GM21515 (cell line): ENCODE measurements at regions not wholly inside any gene's neighbourhood (a gene's known extent, or its start where the extent isn't known, plus 50 kb on each side); places are given as distances from the start of the nearest gene placed in this dataset.

Experiments used
- ATAC-seq: cut with Tn5 transposase; IDR thresholded peaks from one replicate; pipeline ENCODE4 v1.9.1; 2021; ENCODE audit not compliant: unreplicated experiment

DNA sequence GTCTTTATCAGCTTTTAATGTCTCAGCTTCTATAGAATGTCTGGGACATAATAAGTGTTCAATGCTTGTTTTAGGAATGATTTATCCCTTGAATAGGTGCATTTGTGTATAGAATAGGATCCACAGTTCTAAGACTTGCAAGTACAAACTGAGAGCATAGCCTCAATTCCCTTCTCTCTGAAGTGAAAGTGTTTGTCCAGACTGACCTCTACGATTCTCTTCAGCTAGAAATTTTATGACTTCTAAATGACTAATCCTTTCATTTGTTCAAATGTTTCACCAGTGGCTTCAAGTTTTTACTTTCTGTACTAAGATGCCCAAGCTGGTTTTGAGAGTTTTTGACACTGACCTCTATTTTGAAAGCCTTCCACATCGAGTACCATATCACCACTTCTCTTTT, 608.2 kb upstream of the ADGRL4 start:
- no peak for ATAC-seq

DNA sequence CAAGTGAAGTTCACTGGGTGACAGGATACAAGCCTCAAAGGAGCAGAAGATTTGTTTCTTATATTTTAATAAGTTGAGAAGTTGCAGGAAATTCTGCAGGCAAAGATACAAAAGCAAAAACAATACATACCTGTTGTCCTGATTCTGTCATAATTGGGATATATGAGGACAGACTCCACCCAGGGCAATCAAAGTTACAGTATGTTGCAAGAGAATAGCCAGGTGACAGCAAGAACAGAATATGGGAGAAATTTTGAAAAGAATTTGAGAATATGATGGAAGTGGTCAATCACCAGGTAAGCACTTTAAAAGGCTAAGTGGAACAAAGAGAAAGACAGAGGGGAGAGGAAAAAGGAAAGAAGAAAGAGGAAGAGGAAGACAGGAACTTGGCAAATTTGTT, 607.6 kb upstream of the ADGRL4 start:
- no peak for ATAC-seq

- no peak for ATAC-seq
Observed at GRCh38 chr1:79613046-79613445, 606.5 kb upstream of the ADGRL4 start.

GRCh38 chr1:79604490-79605198, 598.1 kb upstream of the ADGRL4 start:
- ATAC-seq, result no peak

GRCh38 chr1:79603843-79604242, 597.3 kb upstream of the ADGRL4 start:
- no peak for ATAC-seq

DNA sequence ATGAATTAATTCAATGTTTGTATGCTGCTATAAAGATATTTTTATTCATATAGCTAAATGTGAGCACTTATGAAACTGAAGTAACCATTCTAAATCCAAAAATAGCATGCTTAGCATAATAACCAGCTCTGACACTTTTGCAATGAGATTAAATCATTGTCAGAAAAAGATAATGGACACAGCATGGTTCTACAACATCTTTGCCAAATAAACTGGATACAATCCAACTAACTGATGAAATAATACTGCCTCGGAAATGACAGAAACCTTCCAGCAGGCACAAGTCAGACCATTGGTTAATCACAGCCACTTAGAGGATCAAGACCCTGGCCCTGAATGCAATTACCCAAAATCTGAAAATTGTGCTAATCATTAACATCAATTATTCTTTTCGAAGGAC, 592.7 kb upstream of the ADGRL4 start:
- ATAC-seq, result no peak

DNA sequence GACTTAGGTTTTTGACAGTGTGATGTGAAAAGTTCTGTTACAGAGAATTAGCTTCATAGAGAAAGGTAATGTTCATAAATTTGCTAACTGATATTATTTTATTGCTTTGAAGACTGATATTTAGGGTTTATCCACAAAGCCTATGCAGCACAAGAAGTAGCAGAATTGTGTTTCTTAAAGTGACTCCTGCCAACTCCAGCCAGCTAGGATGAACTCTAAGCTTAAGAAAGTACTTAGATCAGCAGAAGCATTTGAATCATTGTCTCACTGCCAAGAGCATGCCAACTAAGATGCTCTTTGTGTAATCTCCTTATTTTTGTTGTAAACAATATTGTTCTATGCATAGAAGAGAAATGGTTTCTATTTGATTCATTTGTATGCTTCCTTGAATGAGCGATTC, 589.4 kb upstream of the ADGRL4 start:
- no peak for ATAC-seq

DNA sequence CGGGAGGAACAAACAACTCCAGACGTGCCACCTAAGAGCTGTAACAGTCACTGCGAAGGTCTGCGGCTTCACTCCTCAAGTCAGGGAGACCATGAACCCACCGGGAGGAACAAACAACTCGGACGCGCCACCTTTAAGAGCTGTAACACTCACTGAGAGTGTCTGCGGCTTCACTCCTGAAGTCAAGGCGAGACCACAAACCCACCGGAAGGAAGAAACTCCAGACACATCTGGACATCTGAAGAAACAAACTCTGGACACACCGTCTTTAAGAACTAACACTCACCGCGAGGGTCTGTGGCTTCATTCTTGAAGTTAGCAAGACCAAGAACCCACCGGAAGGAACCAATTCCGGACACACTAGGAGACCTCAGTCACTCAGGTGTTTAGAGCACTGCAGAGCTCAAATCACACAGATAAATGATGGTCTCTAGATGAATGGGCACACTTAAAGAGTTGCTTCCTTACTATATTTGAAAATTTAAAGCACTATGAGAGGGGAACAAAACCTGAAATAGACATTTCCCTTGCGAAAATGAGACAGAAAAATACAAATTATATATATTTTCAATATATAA, 587.7 kb upstream of the ADGRL4 start:
- no peak for ATAC-seq

DNA sequence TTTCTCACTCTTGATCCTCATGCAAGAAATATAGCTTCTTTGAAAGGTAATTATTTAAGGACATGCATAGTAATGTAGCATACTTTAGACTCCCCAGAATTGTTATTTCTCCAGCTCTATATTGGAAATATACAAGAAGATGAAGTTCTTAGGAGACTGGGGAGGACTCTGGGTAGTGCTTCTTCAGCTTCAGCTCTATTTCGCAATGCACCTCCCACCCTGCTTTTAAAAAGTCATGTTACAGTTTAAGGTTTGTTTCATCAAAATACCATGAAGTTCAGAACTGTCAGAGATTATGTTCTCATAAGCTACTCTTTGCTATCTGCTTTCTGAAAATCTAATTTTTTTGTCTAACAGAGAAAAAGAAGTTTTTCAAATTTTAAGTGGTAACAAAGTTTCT, 586.2 kb upstream of the ADGRL4 start:
- no peak for ATAC-seq

GRCh38 chr1:79588719-79589118, 582.2 kb upstream of the ADGRL4 start:
- no peak for ATAC-seq

- no peak for ATAC-seq
Observed at GRCh38 chr1:79587229-79587628, 580.7 kb upstream of the ADGRL4 start.

- no peak for ATAC-seq
Observed at GRCh38 chr1:79585801-79586200, 579.3 kb upstream of the ADGRL4 start.

DNA sequence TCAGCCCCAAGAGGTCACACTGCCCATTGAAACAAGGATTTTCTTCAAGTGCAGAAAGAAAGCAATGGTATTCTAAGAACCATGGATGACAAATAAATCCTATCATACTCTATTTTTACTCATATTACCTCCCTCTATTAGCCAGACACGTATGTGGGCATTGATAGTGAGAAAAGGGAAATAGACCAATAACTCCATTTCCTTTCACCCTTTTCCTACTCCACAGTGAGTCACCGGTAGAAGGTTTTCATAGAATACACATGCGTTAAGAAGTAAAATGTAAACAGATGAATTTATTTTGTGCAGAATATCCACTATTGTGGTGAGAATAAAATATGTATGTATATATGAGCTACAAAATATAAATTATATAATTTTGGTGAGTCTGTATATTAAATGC, 568.9 kb upstream of the ADGRL4 start:
- no peak for ATAC-seq

DNA sequence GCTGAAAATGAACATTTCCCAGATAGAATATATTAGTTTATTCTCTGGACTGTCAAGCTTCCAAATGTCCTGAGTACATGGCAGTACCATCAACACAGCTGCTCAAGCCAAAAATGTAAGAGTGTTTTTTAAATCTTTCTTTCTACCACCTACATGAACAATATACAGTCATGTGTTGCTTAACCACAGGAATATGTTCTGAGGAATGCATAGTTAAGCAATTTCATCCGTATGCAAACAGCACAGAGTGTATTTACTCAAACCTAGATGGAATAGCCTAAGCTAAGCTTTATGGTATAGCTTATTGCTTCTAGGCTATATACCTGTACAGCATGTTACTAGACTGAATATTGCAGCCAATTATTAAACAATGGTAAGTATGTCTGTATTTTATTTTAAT, 561.9 kb upstream of the ADGRL4 start:
- ATAC-seq, result no peak

- no peak for ATAC-seq
Observed at GRCh38 chr1:79561521-79561978, 555.0 kb upstream of the ADGRL4 start.

DNA sequence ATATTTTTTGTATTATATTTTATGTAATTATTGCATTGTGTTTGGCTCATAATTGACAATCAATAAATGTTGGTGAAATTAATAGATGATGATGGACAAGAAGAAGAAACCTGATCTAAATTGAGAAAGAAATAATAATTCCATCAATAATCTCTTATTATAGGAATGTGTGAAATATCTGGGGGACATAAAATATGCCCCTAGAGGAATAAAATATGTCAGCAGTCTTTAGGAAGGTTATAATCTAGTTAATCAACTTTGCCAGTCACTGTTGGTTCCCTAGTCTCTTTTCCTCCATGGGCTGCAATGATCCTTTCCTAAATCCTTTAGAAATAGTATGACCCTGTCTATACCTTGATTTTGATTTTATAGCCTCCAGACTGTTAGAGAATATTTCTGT, 549.7 kb upstream of the ADGRL4 start:
- ATAC-seq, result no peak

DNA sequence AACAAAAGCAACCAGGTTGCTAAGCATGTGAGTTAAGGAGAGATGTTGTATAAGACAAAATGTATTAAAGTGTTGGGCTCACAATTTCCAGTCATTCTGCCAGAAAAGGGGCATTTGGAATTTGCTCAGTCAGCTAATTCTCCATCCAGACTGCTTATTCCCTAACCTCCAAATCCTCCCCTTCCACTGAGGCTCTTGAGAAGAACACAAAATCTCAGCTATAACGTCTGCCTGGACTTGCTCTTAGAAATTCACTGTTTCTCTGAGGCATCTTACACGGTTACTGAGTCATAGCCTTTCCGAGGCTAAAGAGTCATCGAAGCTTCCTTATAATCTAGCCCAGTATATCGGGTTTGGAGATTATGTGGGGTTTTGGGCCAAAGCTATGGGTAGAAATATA, 548.2 kb upstream of the ADGRL4 start:
- no peak for ATAC-seq

- no peak for ATAC-seq
Observed at GRCh38 chr1:79551321-79551720, 544.8 kb upstream of the ADGRL4 start.

- ATAC-seq, result no peak
Observed at GRCh38 chr1:79550402-79550801, 543.9 kb upstream of the ADGRL4 start.

DNA sequence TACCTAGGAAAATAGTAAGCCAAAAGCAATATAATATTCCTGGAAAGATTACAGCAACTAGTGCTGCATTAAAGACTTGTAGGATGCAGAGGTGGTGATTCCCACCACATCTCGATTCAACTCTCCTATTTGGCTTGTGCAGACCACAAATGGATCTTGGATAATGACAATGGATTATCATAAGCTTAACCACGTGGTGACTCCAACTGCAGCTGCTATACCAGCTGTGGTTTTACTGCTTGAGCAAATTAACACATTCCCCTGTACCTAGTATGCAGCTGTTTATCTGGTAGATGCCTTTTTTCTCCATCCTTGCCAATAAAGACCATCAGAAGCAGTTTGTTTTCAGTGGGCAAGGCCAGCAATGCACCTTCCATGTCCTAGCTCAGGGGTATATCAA, 542.7 kb upstream of the ADGRL4 start:
- no peak for ATAC-seq

GRCh38 chr1:79547514-79547913, 541.0 kb upstream of the ADGRL4 start:
- ATAC-seq, result no peak

DNA sequence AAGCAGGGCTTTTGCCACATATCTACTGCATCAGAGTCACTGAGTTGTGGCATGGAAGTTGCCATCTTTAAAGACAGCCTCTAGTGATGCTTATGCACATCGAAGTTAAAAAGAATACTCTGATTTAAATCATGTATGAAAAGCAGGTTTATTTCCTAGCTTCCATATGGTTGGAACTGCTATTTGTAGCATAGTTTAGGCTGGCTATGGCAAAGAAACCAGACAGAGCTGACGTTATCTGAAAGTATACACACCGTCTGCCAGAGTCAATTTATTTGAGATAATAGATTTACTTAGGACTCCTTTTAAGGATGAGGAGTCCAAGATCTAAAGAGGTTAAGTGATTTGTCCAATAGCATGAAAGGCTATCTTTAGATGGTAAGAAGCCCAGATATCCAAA, 536.9 kb upstream of the ADGRL4 start:
- no peak for ATAC-seq

- ATAC-seq, result no peak
Observed at GRCh38 chr1:79539001-79539400, 532.5 kb upstream of the ADGRL4 start.
